Activated CD8-positive, alpha-beta T cell treated with anti-CD3 and anti-CD28 coated beads, Interleukin-2, amount 10 ng/mL, durations not matched to agents 7 days and 5 days (primary cell): ENCODE measurements at regions not wholly inside any gene's neighbourhood (a gene's known extent, or its start where the extent isn't known, plus 50 kb on each side); places are given as distances from the start of the nearest gene placed in this dataset.
"Not testable (repeated sequence)": the region's sequence is repeated elsewhere in the genome, so short reads cannot be mapped to it uniquely, and the experiment has no call there.

Experiments
- ATAC-seq: fragments of 150-1000 bp; cut with Tn5 transposase; one replicate; pipeline ENCODE4 v1.10.0; 2021; ENCODE audit warnings: moderate library complexity
- CTCF ChIA-PET: fragments of 350-600 bp; sonication (Branson Sonifier 250); formaldehyde crosslinking; loops from one replicate; lab custom pipeline; 2021; ENCODE audit warnings: antibody characterized with exemption; lab: Charles Lee
- POLR2A ChIA-PET: fragments of 350-600 bp; sonication (Branson Sonifier 250); formaldehyde crosslinking; loops from one replicate; lab custom pipeline; 2021; ENCODE audit warnings: antibody characterized with exemption; lab: Charles Lee
- DNase-seq: peaks from one replicate; pipeline ENCODE4 v3.0.0-alpha.2; 2020
- H3K27ac Mint-ChIP-seq: one replicate; pipeline ENCODE4 v1.8.0; 2021; ENCODE audit warnings: mild to moderate bottlenecking, mixed read lengths
- H3K27me3 Mint-ChIP-seq: one replicate; pipeline ENCODE4 v1.8.0; 2021; ENCODE audit warnings: low read depth, mixed read lengths
- H3K36me3 Mint-ChIP-seq: one replicate; pipeline ENCODE4 v1.8.0; 2021; ENCODE audit warnings: low read depth, mixed read lengths
- H3K4me1 Mint-ChIP-seq: one replicate; pipeline ENCODE4 v1.8.0; 2021; ENCODE audit warnings: low read depth, mixed read lengths
- H3K4me3 Mint-ChIP-seq: one replicate; pipeline ENCODE4 v1.8.0; 2021; ENCODE audit warnings: mild to moderate bottlenecking, mixed read lengths
- H3K9me3 Mint-ChIP-seq: one replicate; pipeline ENCODE4 v1.8.0; 2022; ENCODE audit warnings: mixed read lengths; ENCODE audit not compliant: insufficient read depth

GRCh38 chr12:58105225-58106119 is 164.1 kb downstream of the ATP23 start:
- POLR2A ChIA-PET = interaction anchor here (0.6 kb wide), 1 partner anchor 263 kb away, joined by 4 read pairs; no protein-coding TSS in a partner anchor
- H3K9me3 Mint-ChIP-seq = no peaks in the 10 kb centered on the region
- ATAC-seq (no peak), DNase-seq (no peak)
- H3K27ac Mint-ChIP-seq = no peak overlapping the region
- H3K27me3 Mint-ChIP-seq = peaks cover 2% of the 10 kb centered on the region
- CTCF ChIA-PET = no interaction called here
- H3K36me3 Mint-ChIP-seq = no peaks in the 10 kb centered on the region
- no peak overlapping the region for H3K4me3 Mint-ChIP-seq
- H3K4me1 Mint-ChIP-seq = no peaks in the 10 kb centered on the region

- no peak for ATAC-seq
- peaks cover 2% of the 10 kb centered on the region for H3K27me3 Mint-ChIP-seq
- H3K27ac Mint-ChIP-seq = no peak overlapping the region
- no peaks in the 10 kb centered on the region for H3K4me1 Mint-ChIP-seq
- ChIA-PET POLR2A (interaction anchor here (0.6 kb wide), 1 partner anchor 264 kb away, joined by 4 read pairs; no protein-coding TSS in a partner anchor), CTCF (no interaction called here)
- no peaks in the 10 kb centered on the region for H3K9me3 Mint-ChIP-seq
- no peak overlapping the region for H3K4me3 Mint-ChIP-seq
- no peak for DNase-seq
- no peaks in the 10 kb centered on the region for H3K36me3 Mint-ChIP-seq
Measured at GRCh38 chr12:58106195-58106594, 164.8 kb downstream of the ATP23 start.

GRCh38 chr12:58117201-58117600 is 175.8 kb downstream of the ATP23 start:
- Mint-ChIP-seq H3K36me3 (no peaks in the 10 kb centered on the region), H3K4me1 (peaks cover 5% of the 10 kb centered on the region), H3K4me3 (no peak overlapping the region), H3K27ac (no peak overlapping the region), H3K27me3 (no peaks in the 10 kb centered on the region), H3K9me3 (no peaks in the 10 kb centered on the region)
- POLR2A ChIA-PET = no interaction called here
- CTCF ChIA-PET = no interaction called here
- DNase-seq (no peak), ATAC-seq (no peak)

GRCh38 chr12:58117667-58118066 is 176.3 kb downstream of the ATP23 start:
- ChIA-PET CTCF (no interaction called here), POLR2A (no interaction called here)
- Mint-ChIP-seq H3K27me3 (no peaks in the 10 kb centered on the region), H3K36me3 (no peaks in the 10 kb centered on the region), H3K27ac (no peak overlapping the region), H3K4me1 (peaks cover 5% of the 10 kb centered on the region), H3K4me3 (no peak overlapping the region), H3K9me3 (no peaks in the 10 kb centered on the region)
- DNase-seq = no peak
- ATAC-seq = no peak

- POLR2A ChIA-PET, ATAC-seq, H3K27me3 Mint-ChIP-seq, DNase-seq, CTCF ChIA-PET, H3K9me3 Mint-ChIP-seq, H3K4me3 Mint-ChIP-seq, H3K27ac Mint-ChIP-seq, H3K4me1 Mint-ChIP-seq, H3K36me3 Mint-ChIP-seq: not testable (repeated sequence)
Measured at GRCh38 chr12:58125761-58126160, 184.4 kb downstream of the ATP23 start.

GRCh38 chr12:58131986-58132755 is 190.8 kb downstream of the ATP23 start:
- no peaks in the 10 kb centered on the region for H3K36me3 Mint-ChIP-seq
- ATAC-seq (no peak), DNase-seq (no peak)
- no peak overlapping the region for H3K27ac Mint-ChIP-seq
- POLR2A ChIA-PET = no interaction called here
- CTCF ChIA-PET = no interaction called here
- no peak overlapping the region for H3K4me3 Mint-ChIP-seq
- no peaks in the 10 kb centered on the region for H3K4me1 Mint-ChIP-seq
- peaks cover 7% of the 10 kb centered on the region for H3K27me3 Mint-ChIP-seq
- H3K9me3 Mint-ChIP-seq = no peaks in the 10 kb centered on the region

GRCh38 chr12:58138424-58138823 is 197.1 kb downstream of the ATP23 start:
- Mint-ChIP-seq H3K4me3 (no peak overlapping the region), H3K36me3 (no peaks in the 10 kb centered on the region), H3K4me1 (no peaks in the 10 kb centered on the region), H3K9me3 (no peaks in the 10 kb centered on the region), H3K27me3 (peaks cover 4% of the 10 kb centered on the region), H3K27ac (no peak overlapping the region)
- ATAC-seq = no peak
- CTCF ChIA-PET = no interaction called here
- DNase-seq = no peak
- POLR2A ChIA-PET = no interaction called here

- no peaks in the 10 kb centered on the region for H3K9me3 Mint-ChIP-seq
- POLR2A ChIA-PET = no interaction called here
- H3K4me1 Mint-ChIP-seq = no peaks in the 10 kb centered on the region
- CTCF ChIA-PET = no interaction called here
- no peak overlapping the region for H3K4me3 Mint-ChIP-seq
- no peak for DNase-seq
- peaks cover 3% of the 10 kb centered on the region for H3K27me3 Mint-ChIP-seq
- ATAC-seq = no peak
- H3K27ac Mint-ChIP-seq = no peak overlapping the region
- H3K36me3 Mint-ChIP-seq = no peaks in the 10 kb centered on the region
Measured at GRCh38 chr12:58139894-58140293, 198.5 kb downstream of the ATP23 start.

- Mint-ChIP-seq H3K4me1 (no peaks in the 10 kb centered on the region), H3K4me3 (no peak overlapping the region), H3K27me3 (no peaks in the 10 kb centered on the region), H3K36me3 (no peaks in the 10 kb centered on the region), H3K27ac (no peak overlapping the region), H3K9me3 (no peaks in the 10 kb centered on the region)
- ChIA-PET CTCF (no interaction called here), POLR2A (no interaction called here)
- no peak for DNase-seq
- no peak for ATAC-seq
Measured at GRCh38 chr12:58140395-58140794, 199.0 kb downstream of the ATP23 start.

GRCh38 chr12:58142991-58143390 is 201.6 kb downstream of the ATP23 start:
- no peak overlapping the region for H3K4me3 Mint-ChIP-seq
- DNase-seq (no peak), ATAC-seq (no peak)
- no peaks in the 10 kb centered on the region for H3K36me3 Mint-ChIP-seq
- CTCF ChIA-PET = no interaction called here
- no peaks in the 10 kb centered on the region for H3K27me3 Mint-ChIP-seq
- H3K9me3 Mint-ChIP-seq = no peaks in the 10 kb centered on the region
- H3K4me1 Mint-ChIP-seq = no peaks in the 10 kb centered on the region
- POLR2A ChIA-PET = no interaction called here
- no peak overlapping the region for H3K27ac Mint-ChIP-seq

- no peaks in the 10 kb centered on the region for H3K4me1 Mint-ChIP-seq
- no peaks in the 10 kb centered on the region for H3K36me3 Mint-ChIP-seq
- H3K27me3 Mint-ChIP-seq = no peaks in the 10 kb centered on the region
- H3K4me3 Mint-ChIP-seq = no peak overlapping the region
- DNase-seq (no peak), ATAC-seq (no peak)
- POLR2A ChIA-PET = no interaction called here
- H3K27ac Mint-ChIP-seq = no peak overlapping the region
- H3K9me3 Mint-ChIP-seq = no peaks in the 10 kb centered on the region
- CTCF ChIA-PET = no interaction called here
Measured at GRCh38 chr12:58143498-58143995, 202.2 kb downstream of the ATP23 start.

GRCh38 chr12:58148405-58148804 is 207.0 kb downstream of the ATP23 start:
- ATAC-seq (no peak), DNase-seq (no peak)
- no peaks in the 10 kb centered on the region for H3K4me1 Mint-ChIP-seq
- no peak overlapping the region for H3K27ac Mint-ChIP-seq
- CTCF ChIA-PET = interaction anchor here (0.9 kb wide), 1 partner anchor 171 kb away, joined by 3 read pairs; no protein-coding TSS in a partner anchor
- H3K36me3 Mint-ChIP-seq = no peaks in the 10 kb centered on the region
- no peaks in the 10 kb centered on the region for H3K9me3 Mint-ChIP-seq
- no peaks in the 10 kb centered on the region for H3K27me3 Mint-ChIP-seq
- H3K4me3 Mint-ChIP-seq = no peak overlapping the region
- POLR2A ChIA-PET = no interaction called here
